Kidney epithelial cell (primary cell): ENCODE measurements at regions not wholly inside any gene's neighbourhood (a gene's known extent, or its start where the extent isn't known, plus 50 kb on each side); places are given as distances from the start of the nearest gene placed in this dataset.
A peak's percentile ranks its signal among the peaks of the same experiment; 100 is the strongest.
"Not testable (repeated sequence)": the region's sequence is repeated elsewhere in the genome, so short reads cannot be mapped to it uniquely, and the experiment has no call there.

Source experiments
- DNase-seq: peaks from one replicate; pipeline ENCODE4 v3.0.0-alpha.2; 2010; ENCODE audit warnings: low read depth
- H3K27me3 ChIP-seq: 2 replicates; pipeline ENCODE4 v1.6.0; 2011; ENCODE audit warnings: low read length; ENCODE audit not compliant: control insufficient read depth, insufficient read depth
- H3K36me3 ChIP-seq: 2 replicates; pipeline ENCODE4 v1.5.1; 2011; ENCODE audit warnings: low read length; ENCODE audit not compliant: control insufficient read depth, insufficient read depth
- H3K4me3 ChIP-seq: 2 replicates; pipeline ENCODE4 v1.5.1; 2011; ENCODE audit warnings: low read depth, mild to moderate bottlenecking, control low read depth, low read length
- TF ChIP-seq, protein P1 (sequence below): IDR thresholded peaks from 2 replicates; pipeline ENCODE4 v1.5.1; 2011; ENCODE audit warnings: mild to moderate bottlenecking, moderate library complexity, low read length, control low read depth, inconsistent platforms; ENCODE audit not compliant: insufficient read depth, poor library complexity, severe bottlenecking

DNA sequence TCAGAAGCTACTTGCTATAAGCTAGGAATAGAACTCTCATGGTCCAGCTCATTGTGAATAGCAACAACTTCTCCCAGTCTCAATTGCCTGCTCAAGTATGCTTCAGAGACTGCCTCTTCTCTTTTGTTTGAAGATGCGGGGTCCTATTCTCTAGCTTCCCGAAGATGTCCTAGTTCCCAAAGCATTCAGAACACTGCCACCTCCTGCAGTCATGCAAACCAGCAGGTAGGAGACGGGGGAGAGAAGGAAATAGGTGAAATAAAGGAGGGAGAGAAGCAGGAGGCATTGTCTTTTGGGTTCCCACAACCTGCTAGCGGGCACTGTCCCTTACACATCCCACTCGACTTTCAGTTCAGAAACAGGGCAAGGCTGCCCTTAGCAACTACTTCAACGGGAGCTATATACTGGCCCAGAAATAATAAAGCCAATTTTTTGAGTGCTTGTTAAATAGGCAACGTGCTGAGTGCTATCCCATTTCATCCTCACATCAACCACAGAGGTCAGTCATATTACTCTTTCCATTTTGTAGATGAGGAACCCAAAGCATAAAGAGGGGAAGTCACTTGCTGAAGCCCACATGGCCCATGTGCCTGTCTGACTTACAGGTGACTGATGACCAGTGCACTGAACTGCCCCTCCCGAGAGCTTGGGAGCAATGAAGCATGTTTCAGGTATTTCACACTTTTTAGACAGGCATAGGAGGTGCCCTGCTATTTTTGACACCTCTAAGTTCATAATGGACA, 61.9 kb upstream of the ATXN1 start:
- TF ChIP-seq, protein P1, sequence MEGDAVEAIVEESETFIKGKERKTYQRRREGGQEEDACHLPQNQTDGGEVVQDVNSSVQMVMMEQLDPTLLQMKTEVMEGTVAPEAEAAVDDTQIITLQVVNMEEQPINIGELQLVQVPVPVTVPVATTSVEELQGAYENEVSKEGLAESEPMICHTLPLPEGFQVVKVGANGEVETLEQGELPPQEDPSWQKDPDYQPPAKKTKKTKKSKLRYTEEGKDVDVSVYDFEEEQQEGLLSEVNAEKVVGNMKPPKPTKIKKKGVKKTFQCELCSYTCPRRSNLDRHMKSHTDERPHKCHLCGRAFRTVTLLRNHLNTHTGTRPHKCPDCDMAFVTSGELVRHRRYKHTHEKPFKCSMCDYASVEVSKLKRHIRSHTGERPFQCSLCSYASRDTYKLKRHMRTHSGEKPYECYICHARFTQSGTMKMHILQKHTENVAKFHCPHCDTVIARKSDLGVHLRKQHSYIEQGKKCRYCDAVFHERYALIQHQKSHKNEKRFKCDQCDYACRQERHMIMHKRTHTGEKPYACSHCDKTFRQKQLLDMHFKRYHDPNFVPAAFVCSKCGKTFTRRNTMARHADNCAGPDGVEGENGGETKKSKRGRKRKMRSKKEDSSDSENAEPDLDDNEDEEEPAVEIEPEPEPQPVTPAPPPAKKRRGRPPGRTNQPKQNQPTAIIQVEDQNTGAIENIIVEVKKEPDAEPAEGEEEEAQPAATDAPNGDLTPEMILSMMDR: no peak
- Histone ChIP-seq H3K27me3 (no peaks in the 10 kb centered on the region), H3K4me3 (no peak overlapping the region), H3K36me3 (no peaks in the 10 kb centered on the region)
- DNase-seq: no peak

DNA sequence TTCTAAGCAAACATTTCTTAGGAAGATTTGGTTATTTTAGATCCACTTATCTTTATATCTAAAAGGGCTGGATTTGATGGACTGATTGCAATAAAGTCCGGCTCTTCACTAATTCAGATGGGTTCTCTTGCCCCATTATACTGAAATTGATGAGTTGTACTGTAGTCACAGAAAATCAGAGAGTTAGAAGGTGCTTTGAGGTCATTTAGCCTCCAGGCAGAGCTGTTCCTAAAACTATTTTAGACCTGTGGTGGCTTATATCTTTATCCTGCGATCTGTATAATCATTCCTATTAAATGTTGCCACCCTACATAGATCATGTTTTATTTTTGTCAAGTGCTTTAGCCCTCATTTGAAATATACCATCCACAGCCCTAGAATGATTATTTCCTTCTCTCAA, 61.3 kb upstream of the ATXN1 start:
- Histone ChIP-seq H3K27me3 (no peaks in the 10 kb centered on the region), H3K36me3 (no peaks in the 10 kb centered on the region), H3K4me3 (no peak overlapping the region)
- TF ChIP-seq, protein P1: no peak
- DNase-seq: no peak

DNA sequence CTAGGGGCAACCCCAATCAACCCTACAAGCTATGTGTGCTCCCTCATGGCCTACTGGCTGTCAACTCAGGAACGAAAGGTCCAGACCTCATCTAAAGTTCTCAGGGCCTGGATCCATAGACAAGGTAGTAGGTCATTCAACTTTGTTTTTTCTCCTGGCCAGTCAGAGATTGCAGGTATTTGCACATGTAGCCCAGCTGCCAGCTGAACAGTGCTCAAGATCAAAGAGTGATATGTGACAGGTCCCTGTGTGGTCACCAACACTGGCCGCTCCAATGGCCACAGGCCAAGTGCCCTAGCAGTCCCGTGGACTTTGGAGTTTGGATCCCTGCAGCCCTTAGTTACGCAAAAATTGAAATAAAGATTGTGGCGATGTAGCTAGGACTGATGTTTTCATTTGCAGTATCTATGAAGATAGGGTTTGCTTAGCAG, 60.6 kb upstream of the ATXN1 start:
- no peak for DNase-seq
- TF ChIP-seq, protein P1: no peak
- Histone ChIP-seq H3K36me3 (no peaks in the 10 kb centered on the region), H3K4me3 (no peak overlapping the region), H3K27me3 (no peaks in the 10 kb centered on the region)

DNA sequence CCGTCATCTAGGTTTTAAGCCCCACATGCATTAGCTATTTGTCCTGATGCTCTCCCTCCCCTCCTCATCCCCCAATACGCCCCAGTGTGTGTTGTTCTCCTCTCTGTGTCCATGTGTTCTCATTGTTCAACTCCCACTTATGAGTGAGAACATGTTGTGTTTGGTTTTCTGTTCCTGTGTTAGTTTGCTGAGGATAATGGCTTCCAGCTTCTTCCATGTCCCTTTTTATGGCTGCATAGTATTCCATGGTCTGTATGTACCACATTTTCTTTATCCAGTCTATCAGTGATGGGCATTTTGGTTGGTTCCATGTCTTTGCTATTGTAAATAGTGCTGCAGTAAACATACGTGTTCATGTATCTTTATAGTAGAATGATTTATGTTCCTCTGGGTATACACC, 59.0 kb upstream of the ATXN1 start:
- not testable (repeated sequence) for H3K27me3 ChIP-seq, H3K36me3 ChIP-seq, DNase-seq, H3K4me3 ChIP-seq

DNA sequence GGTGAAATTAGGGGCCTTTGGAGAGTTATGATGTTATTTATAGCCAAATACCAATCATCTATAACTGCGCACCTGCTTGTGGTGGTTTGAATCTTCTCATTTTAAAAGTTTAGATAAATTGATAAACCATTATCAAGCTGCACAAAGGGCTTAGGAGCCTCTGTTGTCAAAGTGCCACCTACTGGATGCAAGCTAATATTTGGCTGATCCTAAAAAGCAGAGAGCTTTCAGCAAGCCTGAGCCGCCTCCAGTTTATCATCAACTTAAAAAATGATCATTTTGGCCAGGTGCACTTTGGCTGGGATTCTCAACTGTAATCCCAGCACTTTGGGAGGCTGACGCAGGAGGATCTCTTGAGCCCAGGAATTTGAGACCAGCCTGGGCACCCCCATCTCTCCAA, 58.5 kb upstream of the ATXN1 start:
- no peak for DNase-seq
- Histone ChIP-seq H3K4me3 (no peak overlapping the region), H3K36me3 (no peaks in the 10 kb centered on the region), H3K27me3 (no peaks in the 10 kb centered on the region)
- TF ChIP-seq, protein P1: peak; percentile 26

DNA sequence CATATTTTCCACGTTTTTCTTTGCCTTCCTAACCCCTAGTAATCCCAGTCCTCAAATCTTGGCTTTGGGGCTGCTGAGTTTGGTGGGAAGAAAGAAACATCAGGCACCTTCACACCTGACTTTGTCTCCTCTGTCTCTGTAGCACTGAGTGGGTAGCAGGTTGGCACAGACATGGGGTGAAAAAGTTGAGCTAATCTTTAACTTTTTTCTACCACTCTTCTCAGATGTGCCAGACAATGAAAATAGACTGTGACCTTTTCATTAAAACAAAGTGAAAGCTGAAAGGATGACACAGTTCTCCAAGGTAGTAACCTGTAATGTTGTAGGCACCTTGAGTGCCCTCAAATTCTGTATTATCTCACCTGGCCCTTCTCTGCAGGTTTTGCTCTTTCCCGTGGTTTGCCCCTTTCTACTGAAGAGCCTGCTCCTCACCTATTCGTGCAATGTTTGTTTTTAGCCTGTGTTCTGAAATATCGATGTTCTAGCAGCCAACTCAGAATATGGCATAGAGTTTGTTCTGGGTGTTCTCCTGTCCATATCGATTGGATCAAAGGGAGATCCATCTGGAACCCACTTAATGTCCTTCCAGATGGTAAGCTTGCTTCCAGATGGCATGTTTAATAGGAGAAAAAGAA, 57.8 kb upstream of the ATXN1 start:
- no peak overlapping the region for H3K4me3 ChIP-seq
- TF ChIP-seq, protein P1: no peak

More for the DNA sequence above, 57.8 kb upstream of the ATXN1 start:
- no peaks in the 10 kb centered on the region for H3K36me3 ChIP-seq
- no peaks in the 10 kb centered on the region for H3K27me3 ChIP-seq
- no peak for DNase-seq
